ENCODE measurements at regions not wholly inside any gene's neighbourhood (a gene's known extent, or its start where the extent isn't known, plus 50 kb on each side); places are given as distances from the start of the nearest gene placed in this dataset.

- no peak for TF ChIP-seq CTCF (IDR thresholded peaks at IDR 0.05)
- Mint-ChIP-seq H3K9me3 (no peaks in the 10 kb centered on the region), H3K27ac (peak overlapping the region; percentile 64), H3K4me3 (peak overlapping the region; percentile 58), H3K36me3 (ENCODE audit: low read depth) (no peaks in the 10 kb centered on the region), H3K27me3 (ENCODE audit: low read depth, poor library complexity) (peaks cover 31% of the 10 kb centered on the region), H3K4me1 (peaks cover 57% of the 10 kb centered on the region)
- no peak for DNase-seq
These were observed 199.1 kb upstream of the NCAM1 start for GRCh38 chr11:112761911-112762706.

- Mint-ChIP-seq H3K27me3 (ENCODE audit: low read depth, poor library complexity) (peaks cover 27% of the 10 kb centered on the region), H3K9me3 (no peaks in the 10 kb centered on the region), H3K4me3 (no peak overlapping the region), H3K36me3 (ENCODE audit: low read depth) (no peaks in the 10 kb centered on the region), H3K4me1 (peaks cover 52% of the 10 kb centered on the region), H3K27ac (no peak overlapping the region)
- no peak for TF ChIP-seq CTCF (IDR thresholded peaks at IDR 0.05)
- DNase-seq: no peak
These were observed 198.5 kb upstream of the NCAM1 start for GRCh38 chr11:112762707-112763090.

DNA sequence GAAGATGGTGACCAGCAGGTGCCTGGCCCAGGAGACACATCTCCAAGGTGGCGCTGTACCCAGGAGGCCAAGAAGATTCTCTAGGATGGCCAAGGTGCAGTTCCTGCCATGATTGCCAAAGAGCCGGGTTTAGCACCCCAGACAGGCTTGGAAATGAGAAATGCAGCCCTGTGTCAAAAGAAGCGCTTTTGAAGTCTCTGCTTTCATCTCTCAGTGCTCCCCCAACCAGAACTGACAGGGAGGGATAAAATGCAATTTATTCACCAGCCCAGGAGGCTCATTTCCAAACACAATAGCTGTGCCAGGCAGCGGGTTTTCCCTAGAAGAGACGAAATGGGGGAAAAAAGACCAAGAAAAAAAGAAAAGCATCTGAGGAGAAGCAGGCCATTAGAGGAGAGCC lies 195.9 kb upstream of the NCAM1 start:
- Mint-ChIP-seq H3K4me3 (no peak overlapping the region), H3K9me3 (no peaks in the 10 kb centered on the region)
- TF ChIP-seq CTCF (IDR thresholded peaks at IDR 0.05): no peak

GRCh38 chr11:112769170-112769569 lies 192.1 kb upstream of the NCAM1 start:
- H3K27me3 Mint-ChIP-seq (ENCODE audit: low read depth, poor library complexity): peaks cover 18% of the 10 kb centered on the region

More for the DNA sequence above, 195.9 kb upstream of the NCAM1 start:
- Mint-ChIP-seq H3K4me1 (peaks cover 64% of the 10 kb centered on the region), H3K27ac (peak overlapping the region; percentile 79), H3K36me3 (ENCODE audit: low read depth) (no peaks in the 10 kb centered on the region), H3K27me3 (ENCODE audit: low read depth, poor library complexity) (peaks cover 17% of the 10 kb centered on the region)
- no peak for DNase-seq

DNA sequence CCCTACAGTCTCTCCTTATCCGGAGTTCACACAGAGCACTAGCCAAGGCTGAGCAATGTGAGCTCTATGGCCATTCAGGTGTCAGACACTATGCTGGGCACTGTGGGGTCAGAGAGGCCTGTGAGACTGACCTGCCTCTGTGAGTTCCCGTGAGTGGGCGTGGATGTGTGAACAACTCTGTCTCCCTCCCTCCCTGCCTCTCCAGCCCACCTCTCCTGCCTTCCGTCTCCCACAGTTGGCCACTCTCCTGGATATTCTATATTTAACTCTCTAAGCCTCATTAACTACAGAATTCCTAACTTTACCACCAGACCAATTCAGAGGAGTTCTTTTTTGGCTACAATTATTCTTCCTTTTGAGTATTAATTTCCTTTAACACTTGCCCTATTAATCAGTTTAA lies 191.6 kb upstream of the NCAM1 start:
- Mint-ChIP-seq H3K36me3 (ENCODE audit: low read depth) (peaks cover 5% of the 10 kb centered on the region), H3K4me3 (no peak overlapping the region), H3K27ac (peak overlapping the region; percentile 78), H3K27me3 (ENCODE audit: low read depth, poor library complexity) (peaks cover 20% of the 10 kb centered on the region), H3K4me1 (peaks cover 68% of the 10 kb centered on the region), H3K9me3 (peaks cover 5% of the 10 kb centered on the region)
- DNase-seq: no peak
- TF ChIP-seq CTCF (IDR thresholded peaks at IDR 0.05): no peak

More at GRCh38 chr11:112769170-112769569, 192.1 kb upstream of the NCAM1 start:
- no peak for DNase-seq
- H3K4me3 Mint-ChIP-seq: no peak overlapping the region
- peaks cover 64% of the 10 kb centered on the region for H3K4me1 Mint-ChIP-seq
- H3K36me3 Mint-ChIP-seq (ENCODE audit: low read depth): peaks cover 5% of the 10 kb centered on the region
- peaks cover 5% of the 10 kb centered on the region for H3K9me3 Mint-ChIP-seq
- no peak for TF ChIP-seq CTCF (IDR thresholded peaks at IDR 0.05)
- peak overlapping the region; percentile 56 for H3K27ac Mint-ChIP-seq

GRCh38 chr11:112770033-112770432 lies 191.2 kb upstream of the NCAM1 start:
- peaks cover 5% of the 10 kb centered on the region for H3K9me3 Mint-ChIP-seq
- peak overlapping the region; percentile 78 for H3K27ac Mint-ChIP-seq
- peaks cover 5% of the 10 kb centered on the region for H3K36me3 Mint-ChIP-seq (ENCODE audit: low read depth)
- peak overlapping the region; percentile 5 for H3K4me3 Mint-ChIP-seq
- peaks cover 68% of the 10 kb centered on the region for H3K4me1 Mint-ChIP-seq
- peaks cover 24% of the 10 kb centered on the region for H3K27me3 Mint-ChIP-seq (ENCODE audit: low read depth, poor library complexity)
- TF ChIP-seq CTCF (IDR thresholded peaks at IDR 0.05): no peak
- DNase-seq: no peak

Data from nephron progenitor cell (in vitro differentiated cells).